Prostate gland (tissue), 2 donors: ENCODE measurements at regions not wholly inside any gene's neighbourhood (a gene's known extent, or its start where the extent isn't known, plus 50 kb on each side); places are given as distances from the start of the nearest gene placed in this dataset.

Experiments used
- DNase-seq: peaks from one replicate; pipeline ENCODE4 v3.0.0-alpha.2; 2019; ENCODE audit warnings: low spot score
- H3K27ac ChIP-seq, 2 donors: fragments of 200-600 bp; sonication (generic); 2 replicates each; pipeline ENCODE4 v1.5.1; 2017 to 2019
- H3K27me3 ChIP-seq: fragments of 200-600 bp; sonication (generic); replicated peaks from 2 replicates; pipeline ENCODE4 v1.5.1; 2019; ENCODE audit not compliant: insufficient read depth
- H3K36me3 ChIP-seq, 2 donors: fragments of 200-600 bp; sonication (generic); 1 replicate in 1 of 2; 2 replicates in 1 of 2; pipeline versions ENCODE4 v1.5.1 to v1.8.1; 2017 to 2019
- H3K4me1 ChIP-seq: fragments of 200-600 bp; sonication (generic); replicated peaks from 2 replicates; pipeline ENCODE4 v1.5.1; 2019
- H3K4me3 ChIP-seq, 2 donors: fragments of 200-600 bp; sonication (generic); 2 replicates each; pipeline ENCODE4 v1.5.1; 2017 to 2019
- H3K9me3 ChIP-seq: fragments of 200-600 bp; sonication (generic); 2 replicates; pipeline ENCODE4 v1.5.1; 2017
- POLR2A ChIP-seq: fragments of 450-650 bp; IDR thresholded peaks from one replicate; pipeline ENCODE4 v1.6.1; 2016; ENCODE audit warnings: antibody characterized with exemption, mild to moderate bottlenecking
- POLR2AphosphoS5 ChIP-seq: sonication (generic); formaldehyde crosslinking; IDR thresholded peaks from one replicate; pipeline ENCODE4 v1.6.1; 2017; ENCODE audit warnings: antibody characterized with exemption
- WGBS: methylation state at CpG from one replicate; pipeline ENCODE4 v1.1.5; 2018; 5-methylcytosine and 5-hydroxymethylcytosine counted together
- intact Hi-C: fragments of 100-400 bp; cut with DNase I; formaldehyde crosslinking; loops from one replicate; pipeline ENCODE4 v1.14.2; 2022
- TF ChIP-seq, protein P1 (sequence below), 4 experiments: fragments of 200-600 bp in 2 of 4; fragments of 450-650 bp in 2 of 4; sonication (generic) in 2 of 4; IDR thresholded peaks; 1 replicate in 3 of 4; 2 replicates in 1 of 4; pipeline ENCODE4 v1.5.1; 2016 to 2019; ENCODE audit warnings: antibody characterized with exemption in 4 of 4, mild to moderate bottlenecking in 2 of 4, moderate library complexity in 2 of 4

DNA sequence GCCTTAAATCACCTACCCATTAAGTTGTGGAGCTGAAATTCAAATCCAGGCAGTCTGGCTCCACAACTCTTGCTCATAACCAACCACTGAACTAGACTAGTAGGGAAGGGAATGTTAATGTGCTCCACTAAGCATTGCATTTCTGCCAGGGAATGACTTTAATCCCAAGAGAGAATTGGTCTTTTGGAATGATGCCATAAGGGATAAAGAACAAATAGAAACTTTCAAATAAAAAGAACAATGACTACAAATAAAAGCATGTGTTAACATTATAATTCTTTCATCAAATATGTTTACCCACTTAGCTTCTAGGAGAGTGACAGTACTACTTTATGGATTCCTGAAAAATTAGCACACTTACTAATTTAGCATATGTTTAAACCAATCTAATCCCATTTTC lies 905.9 kb downstream of the CENPC start:
- Histone ChIP-seq H3K9me3 (no peaks in the 10 kb centered on the region), H3K27me3 (no peaks in the 10 kb centered on the region), H3K4me3 (no peak overlapping the region), H3K4me1 (no peaks in the 10 kb centered on the region), H3K27ac (no peak overlapping the region), H3K36me3 (no peaks in the 10 kb centered on the region)
- intact Hi-C loops = no loop called here
- TF ChIP-seq, protein P1, sequence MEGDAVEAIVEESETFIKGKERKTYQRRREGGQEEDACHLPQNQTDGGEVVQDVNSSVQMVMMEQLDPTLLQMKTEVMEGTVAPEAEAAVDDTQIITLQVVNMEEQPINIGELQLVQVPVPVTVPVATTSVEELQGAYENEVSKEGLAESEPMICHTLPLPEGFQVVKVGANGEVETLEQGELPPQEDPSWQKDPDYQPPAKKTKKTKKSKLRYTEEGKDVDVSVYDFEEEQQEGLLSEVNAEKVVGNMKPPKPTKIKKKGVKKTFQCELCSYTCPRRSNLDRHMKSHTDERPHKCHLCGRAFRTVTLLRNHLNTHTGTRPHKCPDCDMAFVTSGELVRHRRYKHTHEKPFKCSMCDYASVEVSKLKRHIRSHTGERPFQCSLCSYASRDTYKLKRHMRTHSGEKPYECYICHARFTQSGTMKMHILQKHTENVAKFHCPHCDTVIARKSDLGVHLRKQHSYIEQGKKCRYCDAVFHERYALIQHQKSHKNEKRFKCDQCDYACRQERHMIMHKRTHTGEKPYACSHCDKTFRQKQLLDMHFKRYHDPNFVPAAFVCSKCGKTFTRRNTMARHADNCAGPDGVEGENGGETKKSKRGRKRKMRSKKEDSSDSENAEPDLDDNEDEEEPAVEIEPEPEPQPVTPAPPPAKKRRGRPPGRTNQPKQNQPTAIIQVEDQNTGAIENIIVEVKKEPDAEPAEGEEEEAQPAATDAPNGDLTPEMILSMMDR (IDR thresholded peaks at IDR 0.05) = no peak
- no peak for DNase-seq

DNA sequence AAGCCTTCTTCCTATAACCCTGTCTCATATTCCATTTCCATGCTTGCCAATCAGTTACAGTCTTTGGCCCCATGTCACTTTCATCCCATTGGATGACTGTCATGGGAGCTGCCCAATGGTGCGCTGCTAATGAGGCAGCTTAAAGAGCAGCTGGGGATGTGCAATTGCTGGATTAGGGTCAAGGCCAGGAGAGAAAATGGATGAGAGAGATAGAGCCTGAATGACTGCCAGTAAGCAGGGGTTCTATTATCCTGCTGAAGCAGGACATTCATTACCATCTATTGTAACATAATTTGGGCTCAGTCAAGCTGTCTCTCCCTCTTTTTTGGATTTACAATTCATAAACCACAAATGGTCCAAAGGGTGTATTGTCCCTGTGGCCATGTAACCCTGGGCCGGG lies 909.0 kb downstream of the CENPC start:
- Histone ChIP-seq H3K36me3 (no peaks in the 10 kb centered on the region), H3K27me3 (no peaks in the 10 kb centered on the region), H3K4me3 (no peak overlapping the region), H3K4me1 (no peaks in the 10 kb centered on the region), H3K9me3 (no peaks in the 10 kb centered on the region), H3K27ac (no peak overlapping the region)
- intact Hi-C loops = no loop called here
- WGBS = 75% methylated on average over 2 of the region's 2 CpGs
- TF ChIP-seq POLR2AphosphoS5 (no peak), POLR2A (no peak)
- TF ChIP-seq, protein P1 (IDR thresholded peaks at IDR 0.05) = no peak
- no peak for DNase-seq

DNA sequence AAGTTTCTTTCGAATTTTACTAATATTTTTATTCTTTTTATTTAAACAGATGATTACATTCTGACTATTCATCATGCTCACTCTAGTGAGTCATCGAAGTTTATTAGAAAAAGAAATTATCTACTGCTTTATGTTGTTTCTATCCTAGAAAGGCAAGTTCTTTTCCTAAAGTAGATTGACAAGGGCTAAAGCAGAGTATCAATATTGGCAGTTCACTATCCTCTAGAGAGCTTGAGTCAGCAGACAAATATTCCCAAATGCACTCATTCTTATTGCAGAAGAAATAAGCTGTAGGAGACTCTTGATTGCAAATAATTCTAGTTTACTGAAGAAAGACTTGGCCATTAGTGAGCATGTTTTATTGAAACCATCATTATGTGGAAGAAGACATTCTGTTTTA lies 911.8 kb downstream of the CENPC start:
- no peaks in the 10 kb centered on the region for H3K36me3 ChIP-seq
- no peaks in the 10 kb centered on the region for H3K4me1 ChIP-seq
- no peak overlapping the region for H3K4me3 ChIP-seq
- no peak for DNase-seq
- no peaks in the 10 kb centered on the region for H3K27me3 ChIP-seq
- TF ChIP-seq, protein P1 (IDR thresholded peaks at IDR 0.05) = no peak
- TF ChIP-seq POLR2A (no peak), POLR2AphosphoS5 (no peak)
- no peaks in the 10 kb centered on the region for H3K9me3 ChIP-seq
- intact Hi-C loops = no loop called here
- WGBS = 92% methylated on average over 2 of the region's 2 CpGs
- no peak overlapping the region for H3K27ac ChIP-seq

DNA sequence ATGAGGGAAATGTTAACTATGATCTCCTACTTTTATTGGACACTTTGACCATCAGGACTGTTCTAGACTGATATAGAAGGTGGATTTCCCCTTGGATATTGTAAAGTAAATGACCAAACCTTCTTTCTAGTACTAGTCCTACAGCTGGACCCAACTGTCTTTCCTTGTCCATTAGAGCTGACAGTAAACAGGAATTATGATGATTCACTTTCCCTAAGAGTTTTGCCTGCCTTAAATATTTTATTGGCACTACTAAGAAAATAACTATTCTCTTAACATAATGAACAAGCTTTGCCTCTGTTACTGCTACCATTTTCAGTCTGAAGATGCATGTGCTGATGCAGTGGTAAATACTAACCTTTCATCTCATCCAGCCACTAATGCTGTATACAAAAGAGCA lies 915.4 kb downstream of the CENPC start:
- Histone ChIP-seq H3K4me3 (no peak overlapping the region), H3K36me3 (no peaks in the 10 kb centered on the region), H3K9me3 (no peaks in the 10 kb centered on the region), H3K4me1 (no peaks in the 10 kb centered on the region), H3K27ac (no peak overlapping the region), H3K27me3 (no peaks in the 10 kb centered on the region)
- DNase-seq = no peak
- TF ChIP-seq, protein P1 (IDR thresholded peaks at IDR 0.05) = no peak
- TF ChIP-seq POLR2AphosphoS5 = no peak
- TF ChIP-seq POLR2A = no peak
- intact Hi-C loops = no loop called here

DNA sequence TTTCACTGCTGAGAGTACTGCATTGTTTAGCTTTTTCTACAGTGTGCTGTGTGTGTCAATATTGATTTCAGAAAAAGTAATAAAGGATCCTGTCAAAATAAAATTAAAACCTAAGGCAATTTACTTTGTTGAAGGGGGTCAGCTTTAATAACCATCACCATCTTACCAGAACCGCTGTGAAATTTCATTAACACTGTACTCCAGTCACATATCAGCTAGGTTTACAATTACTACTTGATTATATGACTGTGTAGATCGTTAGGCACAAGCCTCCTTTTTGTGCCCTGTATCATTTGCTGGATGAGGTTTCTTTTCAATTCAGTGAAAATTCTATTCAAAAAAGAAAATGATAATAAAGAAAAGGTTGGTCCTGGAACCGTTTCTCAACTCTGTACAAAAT lies 917.2 kb downstream of the CENPC start:
- WGBS = 33% methylated on average over 3 of the region's 3 CpGs
- no peak for DNase-seq
- no peak for TF ChIP-seq POLR2AphosphoS5
- no peaks in the 10 kb centered on the region for H3K27me3 ChIP-seq
- H3K27ac ChIP-seq = no peak overlapping the region
- no peaks in the 10 kb centered on the region for H3K36me3 ChIP-seq
- no peaks in the 10 kb centered on the region for H3K4me1 ChIP-seq
- no peak overlapping the region for H3K4me3 ChIP-seq
- no peaks in the 10 kb centered on the region for H3K9me3 ChIP-seq
- intact Hi-C loops = no loop called here

DNA sequence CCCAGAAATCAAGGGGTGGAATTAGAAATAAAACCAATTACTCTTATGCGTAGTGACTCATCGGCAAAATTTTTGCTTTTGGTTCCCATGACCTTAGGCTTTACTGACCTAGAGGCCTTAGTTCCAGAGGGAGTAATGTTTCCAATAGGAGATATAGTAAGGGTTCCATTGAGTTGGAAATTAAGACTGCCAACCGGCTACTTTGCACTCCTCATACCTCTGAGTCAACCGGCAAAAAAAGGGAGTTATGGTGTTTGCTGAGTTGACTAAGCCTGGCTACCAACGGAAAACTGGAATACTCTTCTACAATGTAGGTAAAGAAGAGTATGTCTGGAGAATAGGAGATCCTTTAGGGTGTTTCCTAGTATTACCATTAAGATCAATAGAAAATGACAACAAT lies 919.8 kb downstream of the CENPC start:
- intact Hi-C loops = no loop called here
- WGBS = 92% methylated on average over 5 of the region's 5 CpGs
- DNase-seq = no peak

More for the DNA sequence above, 919.8 kb downstream of the CENPC start:
- no peak overlapping the region for H3K4me3 ChIP-seq
- no peaks in the 10 kb centered on the region for H3K36me3 ChIP-seq
- H3K27ac ChIP-seq = no peak overlapping the region
- TF ChIP-seq POLR2A = no peak
- TF ChIP-seq, protein P1 (IDR thresholded peaks at IDR 0.05) = no peak
- TF ChIP-seq POLR2AphosphoS5 = no peak
- no peaks in the 10 kb centered on the region for H3K9me3 ChIP-seq
- no peaks in the 10 kb centered on the region for H3K27me3 ChIP-seq
- H3K4me1 ChIP-seq = no peaks in the 10 kb centered on the region
